ENCODE measurements at regions not wholly inside any gene's neighbourhood (a gene's known extent, or its start where the extent isn't known, plus 50 kb on each side); places are given as distances from the start of the nearest gene placed in this dataset.
"Not testable (repeated sequence)": the region's sequence is repeated elsewhere in the genome, so short reads cannot be mapped to it uniquely, and the experiment has no call there.

GRCh38 chr2:217363470-217363869 lies 503.6 kb upstream of the TNP1 start:
- no peak for DNase-seq

GRCh38 chr2:217362710-217363109 lies 502.8 kb upstream of the TNP1 start:
- DNase-seq = no peak

- DNase-seq = no peak
These were observed 502.4 kb upstream of the TNP1 start for GRCh38 chr2:217362286-217362685.

GRCh38 chr2:217361483-217361880 lies 501.6 kb upstream of the TNP1 start:
- no peak for DNase-seq

- DNase-seq = no peak
These were observed 501.1 kb upstream of the TNP1 start for GRCh38 chr2:217360781-217361482.

GRCh38 chr2:217360111-217360510 lies 500.2 kb upstream of the TNP1 start:
- DNase-seq = no peak

- no peak for DNase-seq
These were observed 498.2 kb upstream of the TNP1 start for GRCh38 chr2:217357886-217358620.

GRCh38 chr2:217356781-217357180 lies 496.9 kb upstream of the TNP1 start:
- no peak for DNase-seq

- DNase-seq = no peak
These were observed 496.3 kb upstream of the TNP1 start for GRCh38 chr2:217356142-217356541.

GRCh38 chr2:217353591-217353990 lies 493.7 kb upstream of the TNP1 start:
- no peak for DNase-seq

GRCh38 chr2:217351378-217351777 lies 491.5 kb upstream of the TNP1 start:
- DNase-seq = no peak

GRCh38 chr2:217349251-217349650 lies 489.4 kb upstream of the TNP1 start:
- no peak for DNase-seq

- not testable (repeated sequence) for DNase-seq
These were observed 487.8 kb upstream of the TNP1 start for GRCh38 chr2:217347630-217348029.

GRCh38 chr2:217346043-217346442 lies 486.2 kb upstream of the TNP1 start:
- DNase-seq = not testable (repeated sequence)

- no peak for DNase-seq
These were observed 481.0 kb upstream of the TNP1 start for GRCh38 chr2:217340899-217341298.

GRCh38 chr2:217340176-217340575 lies 480.3 kb upstream of the TNP1 start:
- DNase-seq = no peak

GRCh38 chr2:217339753-217340152 lies 479.9 kb upstream of the TNP1 start:
- no peak for DNase-seq

- DNase-seq = no peak
These were observed 478.5 kb upstream of the TNP1 start for GRCh38 chr2:217338306-217338916.

GRCh38 chr2:217337771-217338170 lies 477.9 kb upstream of the TNP1 start:
- no peak for DNase-seq

GRCh38 chr2:217336694-217337093 lies 476.8 kb upstream of the TNP1 start:
- no peak for DNase-seq

GRCh38 chr2:217335341-217335966 lies 475.6 kb upstream of the TNP1 start:
- DNase-seq = no peak

- DNase-seq = no peak
These were observed 474.7 kb upstream of the TNP1 start for GRCh38 chr2:217334561-217334960.

- no peak for DNase-seq
These were observed 473.0 kb upstream of the TNP1 start for GRCh38 chr2:217332866-217333265.

GRCh38 chr2:217332417-217332791 lies 472.5 kb upstream of the TNP1 start:
- DNase-seq = no peak
